ENCODE measurements at regions not wholly inside any gene's neighbourhood (a gene's known extent, or its start where the extent isn't known, plus 50 kb on each side); places are given as distances from the start of the nearest gene placed in this dataset.

DNA sequence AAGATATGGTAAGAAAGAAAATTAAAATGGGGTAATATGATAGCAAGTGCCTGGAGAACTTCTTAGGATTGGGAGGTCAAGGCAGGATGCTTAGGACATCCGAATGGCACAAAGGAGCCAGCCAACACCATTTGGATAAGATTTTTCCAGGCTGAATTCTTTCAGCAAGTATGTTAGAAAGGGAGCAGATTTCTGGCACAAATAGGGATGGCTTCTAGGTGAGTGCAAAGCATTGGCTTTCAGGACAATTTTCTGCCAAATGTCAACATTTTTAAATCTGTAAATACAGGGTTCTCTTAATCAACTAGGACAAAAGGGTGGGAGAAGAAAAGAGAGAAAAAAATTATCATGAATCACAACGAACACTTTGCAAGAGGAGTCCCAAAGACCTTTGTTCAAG lies 409.1 kb downstream of the GPAM start:
- Histone ChIP-seq H3K4me1 (ENCODE audit: control insufficient read depth, extremely low read depth, insufficient read depth, low read length) (no peaks in the 10 kb centered on the region), H3K9me1 (replicated peaks; ENCODE audit: control insufficient read depth, extremely low read depth, insufficient read depth, low read length) (no peaks in the 10 kb centered on the region), H3K9ac (replicated peaks; ENCODE audit: extremely low read depth, insufficient read depth, low read length) (no peak overlapping the region), H3K36me3 (ENCODE audit: control insufficient read depth in 2 of 2, extremely low read depth in 1 of 2, insufficient read depth in 2 of 2, low read length in 2 of 2) (no peaks in the 10 kb centered on the region), H3K4me2 (ENCODE audit: insufficient read depth, low read length) (no peak overlapping the region), H3K27ac (ENCODE audit: insufficient read depth, low read depth, low read length) (no peak overlapping the region), H2AFZ (ENCODE audit: low read depth, low read length) (no peak overlapping the region), H3K4me3 (replicated peaks in 1 of 3; ENCODE audit: insufficient read depth in 1 of 3, low read depth in 1 of 3, low read length in 3 of 3) (no peak overlapping the region), H3K79me2 (ENCODE audit: control insufficient read depth, insufficient read depth, low read length) (no peaks in the 10 kb centered on the region), H3K27me3 (ENCODE audit: control insufficient read depth in 2 of 2, insufficient read depth in 2 of 2, low read length in 2 of 2) (no peaks in the 10 kb centered on the region), H4K20me1 (replicated peaks; ENCODE audit: control insufficient read depth, extremely low read depth, insufficient read depth, low read length) (no peaks in the 10 kb centered on the region), H3K9me3 (replicated peaks; ENCODE audit: control insufficient read depth, insufficient read depth, low read length) (peaks cover 4% of the 10 kb centered on the region)
- POLR2A ChIA-PET = no interaction called here
- intact Hi-C loops (cut with micrococcal nuclease) = no loop called here
- TF ChIP-seq POLR2AphosphoS5 (IDR thresholded peaks at IDR 0.05; ENCODE audit: insufficient read depth, low read depth, low read length) (no peak), MYC (IDR thresholded peaks at IDR 0.05; ENCODE audit: low read depth, low read length) (no peak), EZH2 (IDR thresholded peaks at IDR 0.05; ENCODE audit: borderline replicate concordance, low read depth, low read length, severe bottlenecking) (no peak), POLR2A (IDR thresholded peaks at IDR 0.05; ENCODE audit: low read depth, low read length) (no peak), FOS (IDR thresholded peaks at IDR 0.05; ENCODE audit: borderline replicate concordance, insufficient read depth, low read length) (no peak)
- TF ChIP-seq, protein P1, sequence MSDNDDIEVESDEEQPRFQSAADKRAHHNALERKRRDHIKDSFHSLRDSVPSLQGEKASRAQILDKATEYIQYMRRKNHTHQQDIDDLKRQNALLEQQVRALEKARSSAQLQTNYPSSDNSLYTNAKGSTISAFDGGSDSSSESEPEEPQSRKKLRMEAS (IDR thresholded peaks at IDR 0.05; ENCODE audit: insufficient read depth, insufficient read length) = no peak
- FAIRE-seq (no peak), DNase-seq (ENCODE audit: low read depth, low spot score) (no peak)
- dilution Hi-C loops (cut with MboI; ENCODE audit: extremely low pct_ligation_motif_present, low sequenced_read_pairs) = no loop called here
- CTCF ChIA-PET = no interaction called here
- no TSS peak for BruUV-seq (replicated peaks)

DNA sequence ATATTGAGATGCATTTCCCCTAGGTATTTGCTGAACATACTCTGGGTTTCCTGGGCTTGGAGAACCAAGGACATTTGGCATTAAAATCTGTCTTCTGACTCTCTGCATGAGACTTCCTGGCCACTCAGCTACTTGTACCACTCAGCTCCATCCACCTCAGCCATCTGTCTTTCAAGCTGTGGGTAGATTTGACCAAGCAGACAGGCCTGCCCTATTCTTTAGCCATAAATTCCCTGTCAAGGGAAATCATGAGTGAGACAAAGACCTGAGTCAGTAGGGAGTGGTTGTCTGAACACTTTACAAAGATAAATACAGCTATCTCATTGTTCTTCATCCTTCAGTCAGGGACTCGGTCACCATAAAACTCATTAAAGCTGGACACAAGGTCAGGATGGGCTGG lies 399.1 kb downstream of the GPAM start:
- Histone ChIP-seq H3K27ac (ENCODE audit: insufficient read depth, low read depth, low read length) (no peak overlapping the region), H3K36me3 (ENCODE audit: control insufficient read depth in 2 of 2, extremely low read depth in 1 of 2, insufficient read depth in 2 of 2, low read length in 2 of 2) (no peaks in the 10 kb centered on the region), H3K27me3 (ENCODE audit: control insufficient read depth in 2 of 2, insufficient read depth in 2 of 2, low read length in 2 of 2) (no peaks in the 10 kb centered on the region), H3K9me1 (replicated peaks; ENCODE audit: control insufficient read depth, extremely low read depth, insufficient read depth, low read length) (no peaks in the 10 kb centered on the region), H3K79me2 (ENCODE audit: control insufficient read depth, insufficient read depth, low read length) (no peaks in the 10 kb centered on the region), H3K4me1 (ENCODE audit: control insufficient read depth, extremely low read depth, insufficient read depth, low read length) (no peaks in the 10 kb centered on the region), H2AFZ (ENCODE audit: low read depth, low read length) (no peak overlapping the region), H3K9ac (replicated peaks; ENCODE audit: extremely low read depth, insufficient read depth, low read length) (no peak overlapping the region), H4K20me1 (replicated peaks; ENCODE audit: control insufficient read depth, extremely low read depth, insufficient read depth, low read length) (no peaks in the 10 kb centered on the region), H3K4me2 (ENCODE audit: insufficient read depth, low read length) (no peak overlapping the region), H3K4me3 (replicated peaks in 1 of 3; ENCODE audit: insufficient read depth in 1 of 3, low read depth in 1 of 3, low read length in 3 of 3) (no peak overlapping the region), H3K9me3 (replicated peaks; ENCODE audit: control insufficient read depth, insufficient read depth, low read length) (peaks cover 1% of the 10 kb centered on the region)
- ChIA-PET CTCF (no interaction called here), POLR2A (no interaction called here)
- FAIRE-seq = no peak
- TF ChIP-seq POLR2A (IDR thresholded peaks at IDR 0.05; ENCODE audit: low read depth, low read length) = no peak
- TF ChIP-seq, protein P1 (IDR thresholded peaks at IDR 0.05; ENCODE audit: insufficient read depth, insufficient read length) = no peak
- TF ChIP-seq POLR2AphosphoS5 (IDR thresholded peaks at IDR 0.05; ENCODE audit: insufficient read depth, low read depth, low read length) = no peak
- no peak for TF ChIP-seq GATA2 (IDR thresholded peaks at IDR 0.05; ENCODE audit: insufficient read depth, insufficient read length, low read depth, low read length)
- TF ChIP-seq FOS (IDR thresholded peaks at IDR 0.05; ENCODE audit: borderline replicate concordance, insufficient read depth, low read length) = no peak
- TF ChIP-seq, protein P2, sequence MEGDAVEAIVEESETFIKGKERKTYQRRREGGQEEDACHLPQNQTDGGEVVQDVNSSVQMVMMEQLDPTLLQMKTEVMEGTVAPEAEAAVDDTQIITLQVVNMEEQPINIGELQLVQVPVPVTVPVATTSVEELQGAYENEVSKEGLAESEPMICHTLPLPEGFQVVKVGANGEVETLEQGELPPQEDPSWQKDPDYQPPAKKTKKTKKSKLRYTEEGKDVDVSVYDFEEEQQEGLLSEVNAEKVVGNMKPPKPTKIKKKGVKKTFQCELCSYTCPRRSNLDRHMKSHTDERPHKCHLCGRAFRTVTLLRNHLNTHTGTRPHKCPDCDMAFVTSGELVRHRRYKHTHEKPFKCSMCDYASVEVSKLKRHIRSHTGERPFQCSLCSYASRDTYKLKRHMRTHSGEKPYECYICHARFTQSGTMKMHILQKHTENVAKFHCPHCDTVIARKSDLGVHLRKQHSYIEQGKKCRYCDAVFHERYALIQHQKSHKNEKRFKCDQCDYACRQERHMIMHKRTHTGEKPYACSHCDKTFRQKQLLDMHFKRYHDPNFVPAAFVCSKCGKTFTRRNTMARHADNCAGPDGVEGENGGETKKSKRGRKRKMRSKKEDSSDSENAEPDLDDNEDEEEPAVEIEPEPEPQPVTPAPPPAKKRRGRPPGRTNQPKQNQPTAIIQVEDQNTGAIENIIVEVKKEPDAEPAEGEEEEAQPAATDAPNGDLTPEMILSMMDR (IDR thresholded peaks at IDR 0.05; ENCODE audit: extremely low read depth in 1 of 2, insufficient read depth in 1 of 2, low read depth in 1 of 2, low read length in 2 of 2) = no peak
- TF ChIP-seq EZH2 (IDR thresholded peaks at IDR 0.05; ENCODE audit: borderline replicate concordance, low read depth, low read length, severe bottlenecking) = no peak
- TF ChIP-seq JUN (IDR thresholded peaks at IDR 0.05; ENCODE audit: borderline replicate concordance, insufficient read depth, insufficient read length, low read depth) = no peak
- TF ChIP-seq MYC (IDR thresholded peaks at IDR 0.05; ENCODE audit: low read depth, low read length) = no peak
- no TSS peak for BruUV-seq (replicated peaks)
- no peak for DNase-seq (ENCODE audit: low read depth, low spot score)
- intact Hi-C loops (cut with micrococcal nuclease) (no loop called here), dilution Hi-C loops (cut with MboI; ENCODE audit: extremely low pct_ligation_motif_present, low sequenced_read_pairs) (no loop called here)

Measured in endothelial cell of umbilical vein (primary cell).